A549 (cell line): ENCODE measurements at regions not wholly inside any gene's neighbourhood (a gene's known extent, or its start where the extent isn't known, plus 50 kb on each side); places are given as distances from the start of the nearest gene placed in this dataset.

ENCODE experiments used
- ATAC-seq, 2 experiments: fragments of 200-7000 bp in 1 of 2; fragments of >200 bp in 1 of 2; cut with Nextera tagmentation in 1 of 2; cut with Tn5 transposase in 1 of 2; 3 replicates each; pipeline versions ENCODE4 v1.8.0 to v1.9.1; 2018 to 2020; ENCODE audit warnings: mild to moderate bottlenecking in 1 of 2, moderate library complexity in 1 of 2
- CTCF ChIA-PET: fragments of 300-600 bp; sonication (Branson Sonifier 250); formaldehyde crosslinking; extraction: SDS; loops from one replicate; lab custom pipeline; 2021; ENCODE audit warnings: antibody characterized with exemption, inconsistent platforms; lab: Yijun Ruan, JAX
- POLR2A ChIA-PET: fragments of 350-600 bp; formaldehyde crosslinking; extraction: SDS; loops from one replicate; lab custom pipeline; 2021; ENCODE audit warnings: antibody characterized with exemption, inconsistent platforms; lab: Yijun Ruan, JAX
- DNase-seq, 2 experiments: peaks; one replicate each; pipeline versions ENCODE4 v3.0.0 to v3.0.0-alpha.2; 2011 to 2016; ENCODE audit warnings: low read depth in 1 of 2, low spot score in 1 of 2
- FAIRE-seq: peaks from 2 replicates; lab custom pipeline; 2011; peaks lifted over from hg19 to GRCh38; lab: Jason Lieb, UNC
- H3K27ac ChIP-seq, 2 experiments: fragments of >200 bp; sonication (Bioruptor Twin); formaldehyde crosslinking; 3 replicates each; pipeline ENCODE4 v1.5.1; 2016 to 2017
- H3K4me1 ChIP-seq: fragments of >200 bp; sonication (Bioruptor Twin); formaldehyde crosslinking; 3 replicates; pipeline ENCODE4 v1.6.1; 2016
- H3K4me2 ChIP-seq: fragments of >200 bp; sonication (Bioruptor Twin); formaldehyde crosslinking; 3 replicates; pipeline ENCODE4 v1.6.1; 2016
- H3K4me3 ChIP-seq: fragments of >200 bp; sonication (Bioruptor Twin); formaldehyde crosslinking; 3 replicates; pipeline ENCODE4 v1.5.1; 2016
- H3K9me3 ChIP-seq: fragments of >200 bp; sonication (Bioruptor Twin); formaldehyde crosslinking; 3 replicates; pipeline ENCODE4 v1.6.1; 2016
- BHLHE40 ChIP-seq: IDR thresholded peaks from 2 replicates; pipeline ENCODE4 v1.6.1; 2012; ENCODE audit warnings: low read depth, low read length, inconsistent platforms
- CBX2 ChIP-seq: fragments of 200-600 bp; sonication (generic); IDR thresholded peaks from 2 replicates; pipeline ENCODE4 v1.6.1; 2016; ENCODE audit warnings: low read depth, mild to moderate bottlenecking, borderline replicate concordance
- CBX8 ChIP-seq: fragments of 200-600 bp; sonication (generic); IDR thresholded peaks from 2 replicates; pipeline ENCODE4 v1.6.1; 2016
- CHD4 ChIP-seq: fragments of 200-600 bp; sonication (generic); IDR thresholded peaks from 2 replicates; pipeline ENCODE4 v1.6.1; 2016; ENCODE audit warnings: antibody characterized with exemption, mild to moderate bottlenecking, borderline replicate concordance
- EHMT2 ChIP-seq: fragments of 200-600 bp; sonication (generic); IDR thresholded peaks from 2 replicates; pipeline ENCODE4 v1.6.1; 2016; ENCODE audit warnings: antibody characterized with exemption, low read depth, mild to moderate bottlenecking, moderate library complexity
- ESRRA ChIP-seq: fragments of 150-350 bp; IDR thresholded peaks from 2 replicates; pipeline ENCODE4 v1.6.1; 2014; ENCODE audit warnings: mild to moderate bottlenecking, low read length, borderline replicate concordance
- FOSB ChIP-seq: fragments of 250-450 bp; sonication (Bioruptor Pico); IDR thresholded peaks from 2 replicates; pipeline ENCODE4 v1.5.0; 2020; ENCODE audit warnings: mild to moderate bottlenecking, moderate library complexity
- FOSL2 ChIP-seq, 2 experiments: fragments of 450-650 bp in 1 of 2; fragments of >200 bp in 1 of 2; sonication (Bioruptor Twin) in 1 of 2; formaldehyde crosslinking; IDR thresholded peaks; 2 replicates each; pipeline versions ENCODE4 v1.5.0 to v1.6.1; 2016 to 2020; ENCODE audit warnings: mild to moderate bottlenecking in 1 of 2, moderate library complexity in 1 of 2
- FOXS1 ChIP-seq: fragments of 250-450 bp; sonication (Bioruptor Pico); IDR thresholded peaks from 2 replicates; pipeline ENCODE4 v1.5.0; 2020; ENCODE audit warnings: mild to moderate bottlenecking, moderate library complexity
- HDAC2 ChIP-seq: fragments of 200-600 bp; sonication (generic); IDR thresholded peaks from 2 replicates; pipeline ENCODE4 v1.6.1; 2016
- HOXB5 ChIP-seq: fragments of 250-450 bp; sonication (Bioruptor Pico); IDR thresholded peaks from 2 replicates; pipeline ENCODE4 v1.5.0; 2020; ENCODE audit warnings: mild to moderate bottlenecking, moderate library complexity
- JUNB ChIP-seq: fragments of >200 bp; sonication (Bioruptor Twin); formaldehyde crosslinking; IDR thresholded peaks from 2 replicates; pipeline ENCODE4 v1.6.1; 2016
- KDM5A ChIP-seq: fragments of 200-600 bp; sonication (generic); IDR thresholded peaks from 2 replicates; pipeline ENCODE4 v1.6.1; 2016; ENCODE audit warnings: antibody characterized with exemption, mild to moderate bottlenecking
- MAZ ChIP-seq: fragments of 150-350 bp; IDR thresholded peaks from 2 replicates; pipeline ENCODE4 v1.6.1; 2014; ENCODE audit warnings: antibody characterized with exemption, low read depth, low read length, borderline replicate concordance
- MYC ChIP-seq: IDR thresholded peaks from 2 replicates; pipeline ENCODE4 v1.6.1; 2012; ENCODE audit warnings: mild to moderate bottlenecking, inconsistent platforms, low read length, improper control_type of control experiment, borderline replicate concordance
- NR3C1 ChIP-seq: fragments of >200 bp; sonication (Bioruptor Twin); formaldehyde crosslinking; IDR thresholded peaks from 3 replicates; pipeline ENCODE4 v1.6.1; 2017
- PHF8 ChIP-seq: fragments of 200-600 bp; sonication (generic); IDR thresholded peaks from 2 replicates; pipeline ENCODE4 v1.6.1; 2016; ENCODE audit warnings: low read depth, mild to moderate bottlenecking, antibody characterized with exemption, moderate library complexity, borderline replicate concordance
- RCOR1 ChIP-seq: fragments of 150-350 bp; IDR thresholded peaks from 2 replicates; pipeline ENCODE4 v1.6.1; 2014; ENCODE audit warnings: antibody characterized with exemption, low read length, low read depth
- RFX5 ChIP-seq: fragments of 450-650 bp; IDR thresholded peaks from 2 replicates; pipeline ENCODE4 v1.7.1; 2014; ENCODE audit warnings: antibody characterized with exemption, mild to moderate bottlenecking, moderate library complexity
- RNF2 ChIP-seq: fragments of 200-600 bp; sonication (generic); IDR thresholded peaks from 2 replicates; pipeline ENCODE4 v1.6.1; 2016; ENCODE audit warnings: low read depth, mild to moderate bottlenecking, antibody characterized with exemption, moderate library complexity, borderline replicate concordance
- TP53 ChIP-seq: fragments of 250-450 bp; sonication (Bioruptor Pico); IDR thresholded peaks from 2 replicates; pipeline ENCODE4 v1.5.0; 2021; ENCODE audit warnings: mild to moderate bottlenecking, moderate library complexity
- ZSCAN20 ChIP-seq: fragments of 250-450 bp; sonication (Bioruptor Pico); IDR thresholded peaks from 2 replicates; pipeline ENCODE4 v1.8.0; 2022; ENCODE audit warnings: mild to moderate bottlenecking, moderate library complexity
- WGBS: methylation state at CpG from one replicate; pipeline ENCODE4 v1.1.6; 2017; ENCODE audit errors: missing lambda C conversion rate; 5-methylcytosine and 5-hydroxymethylcytosine counted together
- TF ChIP-seq, protein P1 (sequence below): fragments of >200 bp; sonication (Bioruptor Twin); formaldehyde crosslinking; IDR thresholded peaks from 2 replicates; pipeline ENCODE4 v1.6.1; 2016
- TF ChIP-seq, protein P2 (sequence below): fragments of >200 bp; sonication (Bioruptor Twin); formaldehyde crosslinking; IDR thresholded peaks from 3 replicates; pipeline ENCODE4 v1.6.1; 2016
- TF ChIP-seq, protein P3 (sequence below): IDR thresholded peaks from 2 replicates; pipeline ENCODE4 v1.6.1; 2012
- TF ChIP-seq, protein P4 (sequence below): IDR thresholded peaks from 2 replicates; pipeline ENCODE4 v1.6.1; 2012; ENCODE audit warnings: low read depth, borderline replicate concordance
- TF ChIP-seq, protein P5 (sequence below): fragments of 450-650 bp; IDR thresholded peaks from 2 replicates; pipeline ENCODE4 v1.6.1; 2014; ENCODE audit warnings: antibody characterized with exemption

DNA sequence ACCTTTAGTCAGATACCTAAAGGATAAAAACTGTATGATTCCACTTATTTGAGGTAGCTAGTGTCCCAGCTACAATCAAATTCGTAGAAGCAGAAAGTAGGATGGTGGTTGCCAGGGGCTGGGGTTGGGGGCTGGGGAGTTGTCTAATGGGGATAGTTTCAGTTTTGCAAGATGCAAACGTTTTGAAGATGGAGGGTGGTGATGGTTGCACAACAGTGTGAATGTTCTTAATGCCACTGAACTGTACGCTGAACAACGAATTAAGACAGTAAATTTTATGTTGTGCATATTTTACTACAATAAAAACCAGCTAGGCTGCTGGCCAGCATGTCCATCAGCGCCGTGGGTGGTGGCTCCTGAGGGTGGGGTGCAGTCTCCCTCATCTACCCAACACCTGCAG is 137.8 kb downstream of the GADD45G start:
- TF ChIP-seq NR3C1 (no peak), JUNB (no peak), RCOR1 (no peak), TP53 (no peak), PHF8 (no peak), CHD4 (no peak), RNF2 (no peak), FOSB (no peak), CBX8 (no peak), HOXB5 (CRISPR knock-in tag) (no peak), BHLHE40 (no peak), MYC (no peak), EHMT2 (no peak), FOSL2 (IDR thresholded peaks at IDR 0.05) (no peak), FOSL2 (CRISPR knock-in tag; IDR thresholded peaks at IDR 0.05) (no peak), FOXS1 (CRISPR knock-in tag) (no peak)
- TF ChIP-seq, protein P1, sequence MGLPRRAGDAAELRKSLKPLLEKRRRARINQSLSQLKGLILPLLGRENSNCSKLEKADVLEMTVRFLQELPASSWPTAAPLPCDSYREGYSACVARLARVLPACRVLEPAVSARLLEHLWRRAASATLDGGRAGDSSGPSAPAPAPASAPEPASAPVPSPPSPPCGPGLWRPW, result no peak
- TF ChIP-seq, protein P2, sequence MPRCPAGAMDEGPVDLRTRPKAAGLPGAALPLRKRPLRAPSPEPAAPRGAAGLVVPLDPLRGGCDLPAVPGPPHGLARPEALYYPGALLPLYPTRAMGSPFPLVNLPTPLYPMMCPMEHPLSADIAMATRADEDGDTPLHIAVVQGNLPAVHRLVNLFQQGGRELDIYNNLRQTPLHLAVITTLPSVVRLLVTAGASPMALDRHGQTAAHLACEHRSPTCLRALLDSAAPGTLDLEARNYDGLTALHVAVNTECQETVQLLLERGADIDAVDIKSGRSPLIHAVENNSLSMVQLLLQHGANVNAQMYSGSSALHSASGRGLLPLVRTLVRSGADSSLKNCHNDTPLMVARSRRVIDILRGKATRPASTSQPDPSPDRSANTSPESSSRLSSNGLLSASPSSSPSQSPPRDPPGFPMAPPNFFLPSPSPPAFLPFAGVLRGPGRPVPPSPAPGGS, result no peak
- Histone ChIP-seq H3K4me1 (no peaks in the 10 kb centered on the region), H3K27ac (no peak overlapping the region), H3K9me3 (no peaks in the 10 kb centered on the region; the same call in 2 of the 3 replicates), H3K4me2 (no peak overlapping the region), H3K4me3 (no peak overlapping the region)
- WGBS, result 42% methylated on average over 6 of the region's 6 CpGs
- ChIA-PET CTCF (no interaction called here), POLR2A (no interaction called here)
- DNase-seq (no peak), ATAC-seq (no peak), FAIRE-seq (no peak)

DNA sequence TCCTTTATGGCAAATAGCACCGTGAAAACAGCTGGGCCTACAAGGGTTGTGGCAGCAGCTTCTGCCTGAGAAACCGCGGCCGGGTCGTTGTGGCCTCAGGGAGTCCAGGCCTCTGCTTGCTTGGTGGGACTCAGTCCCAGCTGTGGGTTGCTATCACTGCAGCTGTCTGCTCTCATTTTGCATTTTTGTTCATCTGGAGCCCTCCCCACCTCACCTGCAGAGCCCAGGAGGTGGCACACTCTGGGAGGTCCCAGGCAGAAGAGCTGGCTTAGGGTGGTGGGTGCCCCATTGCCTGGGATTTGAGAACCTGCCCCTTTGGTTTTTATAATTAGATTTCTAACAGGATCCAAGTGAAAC is 138.4 kb downstream of the GADD45G start:
- Histone ChIP-seq H3K9me3 (no peaks in the 10 kb centered on the region; the same call in 2 of the 3 replicates), H3K4me1 (no peaks in the 10 kb centered on the region), H3K27ac (no peak overlapping the region), H3K4me3 (no peak overlapping the region), H3K4me2 (no peak overlapping the region)
- DNase-seq (no peak), FAIRE-seq (no peak), ATAC-seq (no peak)
- 63% methylated on average over 5 of the region's 5 CpGs for WGBS
- CTCF ChIA-PET, result interaction anchor here (0.8 kb wide), 1 partner anchor 146 kb away, joined by 3 read pairs; no protein-coding TSS in a partner anchor
- POLR2A ChIA-PET, result no interaction called here
- no peak for TF ChIP-seq KDM5A
- TF ChIP-seq RFX5, result no peak
- TF ChIP-seq, protein P3, sequence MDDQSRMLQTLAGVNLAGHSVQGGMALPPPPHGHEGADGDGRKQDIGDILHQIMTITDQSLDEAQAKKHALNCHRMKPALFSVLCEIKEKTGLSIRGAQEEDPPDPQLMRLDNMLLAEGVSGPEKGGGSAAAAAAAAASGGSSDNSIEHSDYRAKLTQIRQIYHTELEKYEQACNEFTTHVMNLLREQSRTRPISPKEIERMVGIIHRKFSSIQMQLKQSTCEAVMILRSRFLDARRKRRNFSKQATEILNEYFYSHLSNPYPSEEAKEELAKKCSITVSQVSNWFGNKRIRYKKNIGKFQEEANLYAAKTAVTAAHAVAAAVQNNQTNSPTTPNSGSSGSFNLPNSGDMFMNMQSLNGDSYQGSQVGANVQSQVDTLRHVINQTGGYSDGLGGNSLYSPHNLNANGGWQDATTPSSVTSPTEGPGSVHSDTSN, result no peak
- TF ChIP-seq FOSB, result no peak
- no peak for TF ChIP-seq CHD4
- TF ChIP-seq ESRRA, result no peak
- no peak for TF ChIP-seq MYC

DNA sequence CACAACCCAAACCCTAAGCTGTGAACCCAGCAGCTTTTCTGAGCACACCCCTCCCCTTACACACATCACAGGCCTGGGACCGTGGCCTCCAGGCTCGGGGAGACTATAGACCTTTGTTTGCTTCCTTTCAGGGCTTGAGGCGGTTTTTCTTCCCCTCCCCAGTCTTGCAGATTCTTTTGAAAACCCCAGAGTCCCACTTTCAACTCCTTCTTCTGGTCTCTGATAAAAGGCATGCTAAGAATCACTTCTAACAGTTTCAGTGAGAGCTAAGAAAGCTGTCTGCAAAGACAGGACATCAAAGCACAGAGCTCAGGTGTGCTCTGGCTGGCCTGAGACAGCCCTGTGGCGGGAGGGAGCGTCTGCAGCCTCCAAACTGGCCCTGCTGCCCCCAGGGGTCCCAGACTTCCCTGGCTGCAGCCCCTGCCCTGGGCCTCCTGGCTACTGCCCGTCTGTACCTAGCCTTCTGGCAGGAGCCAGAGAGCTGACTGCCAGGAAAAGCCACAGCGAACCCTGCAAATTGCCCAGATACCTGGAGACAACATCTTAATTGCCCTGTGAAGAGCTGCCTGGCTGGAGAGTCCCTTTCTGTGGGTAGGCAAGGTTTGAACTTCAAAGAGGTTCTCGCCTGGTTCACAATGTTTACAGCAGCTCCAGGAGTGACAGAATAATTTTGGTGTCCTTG is 138.9 kb downstream of the GADD45G start:
- Histone ChIP-seq H3K27ac (no peak overlapping the region), H3K4me2 (no peak overlapping the region), H3K4me1 (no peaks in the 10 kb centered on the region), H3K4me3 (no peak overlapping the region), H3K9me3 (no peaks in the 10 kb centered on the region; the same call in 2 of the 3 replicates)
- FAIRE-seq (no peak), ATAC-seq (no peak), DNase-seq (no peak)
- WGBS, result 17% methylated on average over 6 of the region's 8 CpGs
- ChIA-PET CTCF (interaction anchor here (0.8 to 1.0 kb wide), 3 partner anchors 37 to 146 kb away, joined by 3 read pairs; no protein-coding TSS in a partner anchor), POLR2A (no interaction called here)
- TF ChIP-seq ZSCAN20 (CRISPR knock-in tag), result no peak
- TF ChIP-seq, protein P4, sequence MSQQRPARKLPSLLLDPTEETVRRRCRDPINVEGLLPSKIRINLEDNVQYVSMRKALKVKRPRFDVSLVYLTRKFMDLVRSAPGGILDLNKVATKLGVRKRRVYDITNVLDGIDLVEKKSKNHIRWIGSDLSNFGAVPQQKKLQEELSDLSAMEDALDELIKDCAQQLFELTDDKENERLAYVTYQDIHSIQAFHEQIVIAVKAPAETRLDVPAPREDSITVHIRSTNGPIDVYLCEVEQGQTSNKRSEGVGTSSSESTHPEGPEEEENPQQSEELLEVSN, result no peak
- TF ChIP-seq FOXS1 (CRISPR knock-in tag), result no peak
- no peak for TF ChIP-seq NR3C1
- TF ChIP-seq, protein P5, sequence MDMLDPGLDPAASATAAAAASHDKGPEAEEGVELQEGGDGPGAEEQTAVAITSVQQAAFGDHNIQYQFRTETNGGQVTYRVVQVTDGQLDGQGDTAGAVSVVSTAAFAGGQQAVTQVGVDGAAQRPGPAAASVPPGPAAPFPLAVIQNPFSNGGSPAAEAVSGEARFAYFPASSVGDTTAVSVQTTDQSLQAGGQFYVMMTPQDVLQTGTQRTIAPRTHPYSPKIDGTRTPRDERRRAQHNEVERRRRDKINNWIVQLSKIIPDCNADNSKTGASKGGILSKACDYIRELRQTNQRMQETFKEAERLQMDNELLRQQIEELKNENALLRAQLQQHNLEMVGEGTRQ, result no peak
- no peak for TF ChIP-seq CBX2
- TF ChIP-seq, protein P3, result no peak
- no peak for TF ChIP-seq HDAC2
- TF ChIP-seq FOSL2 (IDR thresholded peaks at IDR 0.05), result no peak
- TF ChIP-seq FOSL2 (CRISPR knock-in tag; IDR thresholded peaks at IDR 0.05), result no peak
- no peak for TF ChIP-seq HOXB5 (CRISPR knock-in tag)
- TF ChIP-seq MAZ, result no peak
